ENCODE measurements at regions not wholly inside any gene's neighbourhood (a gene's known extent, or its start where the extent isn't known, plus 50 kb on each side); places are given as distances from the start of the nearest gene placed in this dataset.
A peak's percentile ranks its signal among the peaks of the same experiment; 100 is the strongest.

GRCh38 chr3:72155391-72156064, 370.6 kb upstream of the PROK2 start:
- Histone ChIP-seq H3K27ac (ENCODE audit: low read length) (peak overlapping the region; percentile 51), H3K4me3 (ENCODE audit: low read length) (no peak overlapping the region), H3K36me3 (ENCODE audit: control insufficient read depth, insufficient read depth, low read length) (no peaks in the 10 kb centered on the region), H3K9me3 (ENCODE audit: control insufficient read depth, low read depth, low read length) (peaks cover 6% of the 10 kb centered on the region), H3K4me1 (ENCODE audit: control insufficient read depth, insufficient read depth, low read length) (peaks cover 40% of the 10 kb centered on the region), H3K27me3 (ENCODE audit: control insufficient read depth, insufficient read depth, low read length) (no peaks in the 10 kb centered on the region)
- peak; percentile 76 to 87 for DNase-seq
- WGBS (ENCODE audit: insufficient coverage, low lambda C conversion rate) = no CpG with 5 or more reads among the region's 12 CpGs

- Histone ChIP-seq H3K36me3 (ENCODE audit: control insufficient read depth, insufficient read depth, low read length) (no peaks in the 10 kb centered on the region), H3K4me3 (ENCODE audit: low read length) (no peak overlapping the region), H3K4me1 (ENCODE audit: control insufficient read depth, insufficient read depth, low read length) (peaks cover 46% of the 10 kb centered on the region), H3K9me3 (ENCODE audit: control insufficient read depth, low read depth, low read length) (peaks cover 6% of the 10 kb centered on the region), H3K27me3 (ENCODE audit: control insufficient read depth, insufficient read depth, low read length) (no peaks in the 10 kb centered on the region), H3K27ac (ENCODE audit: low read length) (peak overlapping the region; percentile 51)
- no CpG with 5 or more reads among the region's 4 CpGs for WGBS (ENCODE audit: insufficient coverage, low lambda C conversion rate)
- DNase-seq = peak in 1 of 2 donors; percentile 70
Measured at GRCh38 chr3:72154391-72155335, 369.7 kb upstream of the PROK2 start.

- Histone ChIP-seq H3K4me3 (ENCODE audit: low read length) (peak overlapping the region; percentile 35), H3K36me3 (ENCODE audit: control insufficient read depth, insufficient read depth, low read length) (no peaks in the 10 kb centered on the region), H3K27me3 (ENCODE audit: control insufficient read depth, insufficient read depth, low read length) (no peaks in the 10 kb centered on the region), H3K27ac (ENCODE audit: low read length) (peak overlapping the region; percentile 87), H3K9me3 (ENCODE audit: control insufficient read depth, low read depth, low read length) (peaks cover 7% of the 10 kb centered on the region), H3K4me1 (ENCODE audit: control insufficient read depth, insufficient read depth, low read length) (peaks cover 46% of the 10 kb centered on the region)
- no peak for DNase-seq
- WGBS (ENCODE audit: insufficient coverage, low lambda C conversion rate) = no CpG with 5 or more reads among the region's 6 CpGs
Measured at GRCh38 chr3:72153477-72154314, 368.7 kb upstream of the PROK2 start.

- H3K27me3 ChIP-seq (ENCODE audit: control insufficient read depth, insufficient read depth, low read length) = no peaks in the 10 kb centered on the region
- peak; percentile 79 to 85 for DNase-seq
- peaks cover 46% of the 10 kb centered on the region for H3K4me1 ChIP-seq (ENCODE audit: control insufficient read depth, insufficient read depth, low read length)
- no peaks in the 10 kb centered on the region for H3K36me3 ChIP-seq (ENCODE audit: control insufficient read depth, insufficient read depth, low read length)
- H3K4me3 ChIP-seq (ENCODE audit: low read length) = peak overlapping the region; percentile 35
- H3K27ac ChIP-seq (ENCODE audit: low read length) = peak overlapping the region; percentile 87
- H3K9me3 ChIP-seq (ENCODE audit: control insufficient read depth, low read depth, low read length) = peaks cover 11% of the 10 kb centered on the region
- 0% methylated on average over 6 of the region's 21 CpGs for WGBS (ENCODE audit: insufficient coverage, low lambda C conversion rate)
Measured at GRCh38 chr3:72152551-72153476, 367.9 kb upstream of the PROK2 start.

GRCh38 chr3:72151465-72152238, 366.7 kb upstream of the PROK2 start:
- H3K4me3 ChIP-seq (ENCODE audit: low read length) = peak overlapping the region; percentile 1
- peak overlapping the region; percentile 87 for H3K27ac ChIP-seq (ENCODE audit: low read length)
- no peaks in the 10 kb centered on the region for H3K36me3 ChIP-seq (ENCODE audit: control insufficient read depth, insufficient read depth, low read length)
- H3K4me1 ChIP-seq (ENCODE audit: control insufficient read depth, insufficient read depth, low read length) = peaks cover 49% of the 10 kb centered on the region
- no CpG with 5 or more reads among the region's 9 CpGs for WGBS (ENCODE audit: insufficient coverage, low lambda C conversion rate)
- H3K27me3 ChIP-seq (ENCODE audit: control insufficient read depth, insufficient read depth, low read length) = no peaks in the 10 kb centered on the region
- DNase-seq = no peak
- H3K9me3 ChIP-seq (ENCODE audit: control insufficient read depth, low read depth, low read length) = peaks cover 11% of the 10 kb centered on the region

- peak overlapping the region; percentile 87 for H3K27ac ChIP-seq (ENCODE audit: low read length)
- 50% methylated on average over 1 of the region's 6 CpGs for WGBS (ENCODE audit: insufficient coverage, low lambda C conversion rate)
- H3K36me3 ChIP-seq (ENCODE audit: control insufficient read depth, insufficient read depth, low read length) = no peaks in the 10 kb centered on the region
- H3K27me3 ChIP-seq (ENCODE audit: control insufficient read depth, insufficient read depth, low read length) = no peaks in the 10 kb centered on the region
- H3K9me3 ChIP-seq (ENCODE audit: control insufficient read depth, low read depth, low read length) = peaks cover 11% of the 10 kb centered on the region
- peaks cover 53% of the 10 kb centered on the region for H3K4me1 ChIP-seq (ENCODE audit: control insufficient read depth, insufficient read depth, low read length)
- DNase-seq = peak; percentile 92 to 98
- peak overlapping the region; percentile 1 for H3K4me3 ChIP-seq (ENCODE audit: low read length)
Measured at GRCh38 chr3:72150634-72151412, 365.9 kb upstream of the PROK2 start.

GRCh38 chr3:72149645-72150300, 364.8 kb upstream of the PROK2 start:
- Histone ChIP-seq H3K27ac (ENCODE audit: low read length) (no peak overlapping the region), H3K4me3 (ENCODE audit: low read length) (no peak overlapping the region), H3K36me3 (ENCODE audit: control insufficient read depth, insufficient read depth, low read length) (no peaks in the 10 kb centered on the region), H3K27me3 (ENCODE audit: control insufficient read depth, insufficient read depth, low read length) (no peaks in the 10 kb centered on the region), H3K9me3 (ENCODE audit: control insufficient read depth, low read depth, low read length) (peaks cover 11% of the 10 kb centered on the region), H3K4me1 (ENCODE audit: control insufficient read depth, insufficient read depth, low read length) (peaks cover 56% of the 10 kb centered on the region)
- WGBS (ENCODE audit: insufficient coverage, low lambda C conversion rate) = no CpG with 5 or more reads among the region's 8 CpGs
- DNase-seq = no peak

- no peak for DNase-seq
- no CpG with 5 or more reads among the region's 3 CpGs for WGBS (ENCODE audit: insufficient coverage, low lambda C conversion rate)
- Histone ChIP-seq H3K27me3 (ENCODE audit: control insufficient read depth, insufficient read depth, low read length) (no peaks in the 10 kb centered on the region), H3K4me3 (ENCODE audit: low read length) (no peak overlapping the region), H3K27ac (ENCODE audit: low read length) (no peak overlapping the region), H3K4me1 (ENCODE audit: control insufficient read depth, insufficient read depth, low read length) (peaks cover 58% of the 10 kb centered on the region), H3K9me3 (ENCODE audit: control insufficient read depth, low read depth, low read length) (peaks cover 6% of the 10 kb centered on the region), H3K36me3 (ENCODE audit: control insufficient read depth, insufficient read depth, low read length) (no peaks in the 10 kb centered on the region)
Measured at GRCh38 chr3:72147600-72147999, 362.7 kb upstream of the PROK2 start.
